ENCODE measurements at regions not wholly inside any gene's neighbourhood (a gene's known extent, or its start where the extent isn't known, plus 50 kb on each side); places are given as distances from the start of the nearest gene placed in this dataset.

DNA sequence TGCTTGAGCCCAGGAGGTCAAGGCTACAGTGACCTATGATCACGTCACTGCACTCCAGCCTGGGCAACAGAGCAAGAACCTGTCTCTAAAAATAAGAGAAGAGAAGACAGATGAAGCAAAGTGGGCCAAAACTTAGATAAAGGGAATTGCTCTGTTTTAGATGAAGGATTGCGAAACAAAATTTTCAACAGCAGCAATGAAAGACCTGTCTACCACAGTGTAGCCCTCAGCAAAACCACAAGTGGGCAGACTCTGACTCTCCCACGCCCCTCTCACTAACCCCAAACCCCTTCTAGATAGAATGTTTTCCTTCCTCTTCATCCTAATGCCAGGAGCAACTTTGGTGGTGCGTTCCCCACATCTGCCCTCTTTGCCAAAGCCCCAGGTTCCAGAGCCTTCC lies 105.6 kb upstream of the ALDH3B2 start:
- ChIA-PET CTCF (ENCODE audit: partially characterized antibody) (no interaction called here), POLR2A (ENCODE audit: partially characterized antibody) (no interaction called here)
- no peak overlapping the region for H2AFZ ChIP-seq (ENCODE audit: low read length)
- H3K79me2 ChIP-seq (ENCODE audit: control insufficient read depth in 1 of 2, insufficient read depth in 2 of 2, low read length in 2 of 2) = no peaks in the 10 kb centered on the region
- H3K23ac ChIP-seq (ENCODE audit: insufficient read length) = no peak overlapping the region
- H2BK120ac ChIP-seq (replicated peaks; ENCODE audit: low read depth, low read length) = no peak overlapping the region
- H3K79me1 ChIP-seq (ENCODE audit: low read depth, low read length) = no peaks in the 10 kb centered on the region
- H3K27ac ChIP-seq (ENCODE audit: low read depth, low read length) = no peak overlapping the region
- no peaks in the 10 kb centered on the region for H3K36me3 ChIP-seq (ENCODE audit: control insufficient read depth in 2 of 4, insufficient read depth in 4 of 4, low read length in 3 of 4)
- FAIRE-seq = no peak
- H3K4me3 ChIP-seq (ENCODE audit: extremely low read depth in 1 of 4, insufficient read depth in 2 of 4, low read depth in 3 of 4, low read length in 4 of 4) = no peak overlapping the region
- H3K18ac ChIP-seq (ENCODE audit: extremely low read depth, low read length) = no peak overlapping the region
- no peak overlapping the region for H4K8ac ChIP-seq (ENCODE audit: extremely low read depth, insufficient read depth, low read length)
- no peaks in the 10 kb centered on the region for H3K23me2 ChIP-seq (ENCODE audit: low read depth, low read length)
- no peak overlapping the region for H2BK5ac ChIP-seq (ENCODE audit: low read depth, low read length)
- H4K20me1 ChIP-seq (replicated peaks in 1 of 2; ENCODE audit: control insufficient read depth in 1 of 2, insufficient read depth in 2 of 2, low read length in 2 of 2) = no peaks in the 10 kb centered on the region
- H3K9ac ChIP-seq (replicated peaks in 1 of 4; ENCODE audit: extremely low read depth in 1 of 4, low read depth in 3 of 4, low read length in 3 of 4) = no peak overlapping the region
- TF ChIP-seq SIN3A (conservative IDR thresholded peaks at IDR 0.05 in 1 of 2, IDR thresholded peaks at IDR 0.05 in 1 of 2; ENCODE audit: low read depth in 1 of 2, low read length in 2 of 2) (no peak), CEBPB (IDR thresholded peaks at IDR 0.05; ENCODE audit: low read depth, low read length) (peak; percentile 77; the same call in 1 of the 2 replicates), RNF2 (IDR thresholded peaks at IDR 0.05; ENCODE audit: borderline replicate concordance, low read depth, low read length, missing control alignments, poor library complexity, severe bottlenecking) (no peak), KDM4A (IDR thresholded peaks at IDR 0.05; ENCODE audit: low read depth, low read length, severe bottlenecking) (no peak), SIRT6 (IDR thresholded peaks at IDR 0.05; ENCODE audit: low read length) (no peak)
- WGBS, 2 experiments (ENCODE audit: extremely low coverage in 1 of 2, insufficient coverage in 1 of 2, insufficient read length in 1 of 2, insufficient replicate concordance in 2 of 2, low coverage in 1 of 2, low lambda C conversion rate in 2 of 2, missing lambda C conversion rate in 1 of 2) = 72% methylated on average over 4 of the region's 4 CpGs; no CpG with 5 or more reads in 1 of the 2 experiments
- DNase-seq (ENCODE audit: low read depth in 1 of 2, low spot score in 2 of 2) = no peak
- H3K14ac ChIP-seq (ENCODE audit: insufficient read length) = no peak overlapping the region
- no peak overlapping the region for H2BK20ac ChIP-seq (ENCODE audit: low read length)
- no peak overlapping the region for H4K5ac ChIP-seq (ENCODE audit: insufficient read length, low read depth, low read length)
- H3K9me3 ChIP-seq (ENCODE audit: insufficient read depth in 2 of 2, low read depth in 1 of 2, low read length in 1 of 2) = no peaks in the 10 kb centered on the region
- no peaks in the 10 kb centered on the region for H3K4me1 ChIP-seq (replicated peaks in 1 of 4; ENCODE audit: control insufficient read depth in 3 of 4, insufficient read depth in 4 of 4, low read length in 3 of 4)
- no peak overlapping the region for H3K4me2 ChIP-seq (ENCODE audit: insufficient read depth in 1 of 2, low read depth in 2 of 2, low read length in 2 of 2)
- no peak overlapping the region for H2BK12ac ChIP-seq (ENCODE audit: low read depth, low read length)
- H2BK15ac ChIP-seq (ENCODE audit: low read length) = no peak overlapping the region
- no peak overlapping the region for H3K56ac ChIP-seq (replicated peaks; ENCODE audit: insufficient read length, low read depth, low read length)
- no peak overlapping the region for H2AK5ac ChIP-seq (ENCODE audit: low read depth, low read length)
- H4K91ac ChIP-seq (replicated peaks; ENCODE audit: insufficient read length, low read length) = no peak overlapping the region
- no peak overlapping the region for H3K4ac ChIP-seq (replicated peaks; ENCODE audit: insufficient read length, low read depth, low read length)
- H3K27me3 ChIP-seq (replicated peaks in 1 of 4; ENCODE audit: control insufficient read depth in 3 of 4, extremely low read depth in 1 of 4, insufficient read depth in 3 of 4, low read length in 3 of 4) = no peaks in the 10 kb centered on the region

Data from H1 (cell line).